GM18520 (cell line): ENCODE measurements at regions not wholly inside any gene's neighbourhood (a gene's known extent, or its start where the extent isn't known, plus 50 kb on each side); places are given as distances from the start of the nearest gene placed in this dataset.
"Not testable (repeated sequence)": the region's sequence is repeated elsewhere in the genome, so short reads cannot be mapped to it uniquely, and the experiment has no call there.

Experiments
- ATAC-seq: cut with Tn5 transposase; IDR thresholded peaks from one replicate; pipeline ENCODE4 v1.9.1; 2021; ENCODE audit not compliant: unreplicated experiment

DNA sequence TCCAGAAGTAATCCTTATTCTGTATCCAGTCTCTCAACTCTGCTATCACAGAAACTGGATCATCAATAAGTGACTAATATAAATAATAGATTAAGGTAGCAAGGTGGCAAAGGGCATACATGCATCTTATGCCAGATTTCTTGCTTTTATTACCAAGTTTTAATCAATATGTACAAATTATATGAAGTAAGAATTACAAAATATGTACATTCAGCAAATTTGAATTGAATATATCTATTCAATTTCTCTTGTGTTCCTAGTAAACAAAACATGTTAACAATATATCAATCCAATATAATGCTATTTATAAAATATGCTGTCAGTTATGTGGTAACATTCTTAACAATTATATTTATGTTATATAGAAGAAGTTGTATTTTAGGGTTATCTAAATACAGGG lies 488.7 kb upstream of the COX7C start:
- ATAC-seq = no peak

DNA sequence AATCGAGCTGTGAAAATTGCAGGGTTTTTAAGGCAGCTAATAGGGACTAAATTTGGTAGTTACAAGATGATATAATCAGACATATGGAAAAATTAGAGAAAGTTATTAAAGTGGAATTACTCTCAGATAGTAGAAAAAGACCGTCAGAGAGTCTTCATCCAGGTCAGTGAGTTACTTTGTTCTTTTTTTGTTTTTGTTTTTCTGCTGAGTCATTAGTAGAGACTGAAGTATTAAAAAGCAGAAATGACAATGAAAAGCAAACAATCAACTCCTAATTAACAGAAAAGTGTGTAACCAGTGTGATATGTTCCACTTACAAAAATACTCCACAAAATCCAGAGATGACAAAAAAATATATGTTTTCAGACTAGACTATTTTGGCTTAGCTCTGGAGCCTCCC lies 480.4 kb upstream of the COX7C start:
- ATAC-seq = no peak

DNA sequence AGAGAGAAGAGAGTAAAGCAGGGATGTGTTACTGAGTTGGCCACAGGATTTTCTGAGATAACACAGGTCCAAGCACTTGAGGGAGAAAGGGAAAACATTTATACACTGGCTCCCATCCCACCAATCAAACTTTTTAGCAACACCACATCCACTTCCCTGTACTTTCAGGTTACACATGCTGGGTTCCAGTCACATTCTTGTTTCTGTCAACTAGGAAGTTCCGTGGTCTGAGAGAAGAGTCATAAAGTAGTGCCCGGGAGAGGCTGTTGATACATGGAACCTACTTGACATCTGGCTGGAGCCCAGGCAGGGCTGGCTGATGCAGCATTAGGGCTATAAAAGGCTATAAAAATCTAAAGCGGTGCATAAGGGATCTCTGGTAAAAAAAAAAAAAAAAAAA lies 473.9 kb upstream of the COX7C start:
- ATAC-seq = no peak

DNA sequence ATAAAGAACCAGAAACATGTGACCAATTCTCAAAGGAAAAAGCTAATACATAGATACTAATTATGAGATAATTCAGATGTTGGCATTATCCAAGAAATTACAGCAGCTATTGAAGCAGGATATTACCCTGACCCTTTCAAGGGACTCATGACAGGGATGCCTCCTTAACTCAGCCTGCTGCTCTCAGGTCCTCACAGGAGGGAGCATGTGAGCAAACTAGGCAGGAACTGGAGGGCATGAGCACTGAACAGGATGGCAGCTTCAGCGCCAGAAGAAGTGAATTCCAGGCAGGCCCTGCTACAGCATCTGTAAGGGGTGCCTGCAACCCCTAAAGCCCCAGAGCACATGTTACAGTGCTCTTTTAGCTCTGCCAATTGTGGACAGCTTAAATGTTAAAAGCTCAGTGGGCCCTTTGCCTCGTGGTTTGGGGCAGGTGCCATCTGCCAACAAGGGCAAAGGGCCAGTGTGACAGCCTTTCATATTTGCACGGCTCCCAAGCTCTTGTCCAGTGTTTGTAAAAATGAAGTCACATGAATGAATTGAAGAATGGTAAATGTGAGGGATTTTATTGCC lies 464.7 kb upstream of the COX7C start:
- ATAC-seq = no peak

DNA sequence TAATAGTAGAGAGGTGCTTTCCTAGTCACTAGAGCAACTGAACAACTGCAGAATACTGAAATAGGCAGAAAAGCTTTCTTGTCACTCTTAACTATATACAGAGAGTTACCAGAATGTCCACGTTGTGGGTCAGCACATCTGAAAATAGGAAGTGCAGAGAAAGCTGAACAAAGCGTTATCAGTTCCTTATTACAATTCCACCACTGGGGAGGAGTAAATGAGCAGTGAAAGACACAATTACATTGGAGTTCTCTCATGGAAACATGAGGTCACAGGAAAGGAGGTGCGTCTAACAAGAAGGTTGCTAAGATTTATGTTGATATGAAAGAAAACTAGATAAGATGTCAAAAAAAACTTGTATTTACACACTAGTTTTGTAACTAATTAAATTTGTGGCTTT lies 461.9 kb upstream of the COX7C start:
- no peak for ATAC-seq

DNA sequence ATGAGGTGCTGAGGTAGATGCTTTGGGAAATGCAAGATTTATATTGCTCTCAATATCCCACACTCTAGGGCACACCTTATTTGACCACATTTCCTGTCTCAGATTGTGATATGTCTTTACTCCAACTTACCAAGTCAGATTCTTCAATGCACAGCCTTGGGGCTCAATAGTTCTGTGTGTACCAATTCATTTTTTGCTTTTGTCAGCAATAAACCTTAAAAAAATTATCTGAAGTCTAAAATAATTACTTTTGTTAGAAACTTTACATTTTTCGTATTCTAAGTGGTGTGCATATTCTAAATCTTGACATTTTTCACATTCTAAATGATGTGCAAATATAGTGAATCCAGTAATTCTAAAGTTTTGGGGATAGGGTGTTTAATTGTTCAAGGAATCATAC lies 447.5 kb upstream of the COX7C start:
- ATAC-seq = no peak

DNA sequence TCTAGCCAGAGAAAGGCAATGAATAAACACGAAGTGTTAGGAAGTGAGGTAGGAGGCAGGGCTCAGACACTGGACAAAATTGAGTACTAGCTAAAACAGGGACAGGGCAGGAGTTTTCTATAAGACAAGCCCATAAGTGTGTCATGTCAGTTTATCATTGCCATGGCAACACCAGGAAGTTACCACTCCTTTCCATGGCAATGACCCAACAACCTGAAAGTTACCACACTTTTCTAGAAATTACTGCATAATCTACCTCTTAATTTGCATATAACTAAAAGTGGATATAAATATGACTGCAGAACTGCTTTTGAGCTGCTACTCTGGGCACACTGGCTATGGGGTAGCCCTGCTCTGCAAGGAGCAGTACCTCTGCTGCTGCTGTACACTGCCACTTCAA lies 442.5 kb upstream of the COX7C start:
- ATAC-seq = peak; percentile 94

DNA sequence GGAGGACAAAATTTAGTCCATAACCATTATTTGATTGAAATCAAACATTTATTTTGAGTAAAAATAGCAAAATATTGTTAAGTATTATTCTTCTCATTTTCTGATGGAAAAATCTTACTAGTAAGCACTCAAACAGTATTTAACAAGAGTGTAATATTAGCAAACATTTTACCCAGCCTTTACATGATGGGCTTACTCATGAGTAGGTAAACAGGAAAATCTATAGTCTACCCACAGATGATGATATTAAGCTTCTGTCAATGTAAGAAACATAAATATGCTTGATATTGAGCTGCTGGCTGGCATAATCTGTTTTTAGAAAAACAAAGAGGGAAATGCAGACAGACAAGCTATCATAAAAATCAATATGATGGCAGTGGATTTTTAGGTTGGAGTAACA lies 418.5 kb upstream of the COX7C start:
- no peak for ATAC-seq

DNA sequence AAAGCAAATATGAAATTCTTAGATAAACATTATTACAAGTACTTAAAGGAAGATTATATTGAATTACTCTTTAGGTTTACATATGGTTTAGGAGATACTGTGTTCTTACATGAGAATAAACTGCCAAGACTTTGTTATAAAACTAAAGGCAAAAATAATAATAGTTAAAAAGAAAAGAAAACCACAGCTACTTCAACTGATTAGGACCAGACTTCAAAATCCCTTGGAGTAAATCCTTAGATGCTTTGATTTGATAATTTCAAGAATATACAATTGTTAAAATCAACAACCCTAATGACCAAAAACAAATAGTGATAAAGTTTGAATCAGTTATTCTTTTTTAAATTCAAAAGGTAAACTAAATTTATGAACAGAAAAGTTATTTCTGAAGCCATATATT lies 389.6 kb upstream of the COX7C start:
- no peak for ATAC-seq

DNA sequence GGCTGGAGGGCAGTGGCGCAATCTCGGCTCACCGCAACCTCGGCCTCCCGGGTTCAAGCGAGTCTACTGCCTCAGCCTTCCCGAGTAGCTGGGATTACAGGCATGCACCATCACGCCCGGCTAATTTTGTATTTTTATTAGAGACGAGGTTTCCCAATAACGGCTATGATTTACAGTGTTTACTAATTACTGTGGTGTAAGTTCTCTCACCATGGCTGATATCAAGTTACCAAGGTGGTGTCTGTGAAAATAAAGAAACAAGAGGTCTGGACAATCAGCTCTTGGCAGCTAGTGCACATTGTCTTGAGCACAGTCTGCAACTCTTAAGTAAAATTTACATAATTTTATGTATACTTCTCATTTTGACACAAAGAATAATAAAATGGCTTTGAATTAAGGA lies 385.5 kb upstream of the COX7C start:
- no peak for ATAC-seq

DNA sequence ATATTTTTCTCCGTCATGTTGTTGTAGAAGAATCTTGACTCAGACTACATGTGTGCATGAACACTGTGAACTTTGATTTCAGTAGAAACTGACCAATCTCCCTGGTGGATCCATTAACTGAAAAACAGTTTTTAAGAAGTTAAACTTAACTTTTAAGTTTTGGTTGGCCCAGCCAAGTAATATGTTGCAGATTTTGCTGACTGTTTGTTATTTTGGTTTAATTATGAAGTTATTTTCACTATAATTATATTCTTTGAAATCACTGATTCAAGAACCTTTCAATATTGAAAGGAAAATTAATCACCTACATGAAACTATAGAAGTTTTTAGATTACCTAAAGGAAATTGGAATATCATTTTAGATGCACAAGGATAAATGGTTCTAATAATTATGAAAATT lies 373.6 kb upstream of the COX7C start:
- no peak for ATAC-seq

DNA sequence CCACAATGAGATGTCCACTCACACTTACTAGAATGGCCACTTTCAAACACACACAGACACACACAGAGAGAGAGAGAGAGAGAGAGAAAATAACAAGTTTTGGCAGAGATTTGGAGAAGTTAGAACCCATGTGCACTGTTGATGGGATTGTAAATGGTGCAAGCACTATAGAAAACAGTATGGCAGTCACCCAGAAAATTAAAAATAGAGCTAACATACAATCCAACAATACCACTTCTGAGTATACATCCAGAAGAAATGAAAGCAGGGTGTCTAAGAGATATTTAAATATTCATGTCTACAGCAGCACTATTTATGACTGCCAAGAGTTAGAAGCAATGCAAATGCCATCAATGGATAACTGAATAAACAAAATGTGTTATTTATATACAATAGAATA lies 359.9 kb upstream of the COX7C start:
- ATAC-seq = no peak

DNA sequence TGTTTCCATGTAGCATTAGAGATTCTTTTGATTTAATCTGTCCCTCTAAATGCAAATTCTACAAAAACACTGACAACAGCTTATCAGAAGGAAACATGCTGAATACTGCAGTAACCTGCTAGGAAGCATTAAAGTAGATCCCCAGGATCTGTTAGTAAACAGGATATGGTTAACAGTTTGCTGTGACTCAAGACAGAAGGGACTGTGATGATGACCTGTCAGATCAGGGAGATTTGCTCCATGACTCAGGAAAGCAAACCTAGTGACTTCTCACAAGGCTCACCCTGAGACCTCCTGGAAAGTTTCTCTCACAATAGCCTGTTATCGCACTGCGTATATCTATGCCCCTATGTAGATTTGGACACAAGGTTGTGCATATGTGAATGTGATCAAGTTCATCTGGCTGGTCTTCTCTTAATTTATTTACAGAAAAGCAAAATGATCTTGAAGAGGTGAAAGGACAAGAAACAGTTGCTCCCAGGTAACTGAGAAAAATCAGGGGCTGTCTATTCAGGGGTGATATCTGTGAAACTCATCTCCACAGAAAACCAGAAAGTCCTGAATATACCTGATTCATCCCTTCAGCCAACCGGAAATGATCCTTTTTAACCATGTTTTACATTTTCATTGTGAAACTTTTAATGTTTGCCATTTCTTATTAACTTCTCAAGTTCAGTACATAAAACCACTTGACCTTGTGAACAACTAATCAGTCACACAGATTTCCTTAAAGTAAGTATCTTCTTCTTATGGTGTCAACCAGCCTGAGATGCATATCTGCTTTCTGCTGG lies 333.1 kb upstream of the COX7C start:
- not testable (repeated sequence) for ATAC-seq

DNA sequence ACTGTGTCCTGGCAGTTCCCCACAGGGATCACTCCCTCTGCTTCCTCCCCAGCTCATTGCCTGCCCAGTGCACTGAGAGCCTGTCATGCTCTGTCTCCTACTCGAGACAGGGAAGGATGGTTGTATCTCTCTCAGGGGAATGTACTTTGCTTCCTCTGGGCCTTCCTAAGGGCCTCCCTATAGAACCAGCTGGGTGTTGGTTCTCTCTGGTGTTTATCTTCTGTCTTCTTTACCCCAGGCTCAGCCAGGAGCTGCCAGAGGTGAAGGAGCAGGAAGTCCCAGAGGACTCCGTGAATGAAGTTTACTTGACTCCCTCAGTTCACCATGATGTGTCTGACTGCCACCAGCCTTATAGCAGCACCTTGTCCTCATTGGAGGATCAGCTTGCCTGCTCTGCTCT lies 330.3 kb upstream of the COX7C start:
- ATAC-seq = not testable (repeated sequence)

DNA sequence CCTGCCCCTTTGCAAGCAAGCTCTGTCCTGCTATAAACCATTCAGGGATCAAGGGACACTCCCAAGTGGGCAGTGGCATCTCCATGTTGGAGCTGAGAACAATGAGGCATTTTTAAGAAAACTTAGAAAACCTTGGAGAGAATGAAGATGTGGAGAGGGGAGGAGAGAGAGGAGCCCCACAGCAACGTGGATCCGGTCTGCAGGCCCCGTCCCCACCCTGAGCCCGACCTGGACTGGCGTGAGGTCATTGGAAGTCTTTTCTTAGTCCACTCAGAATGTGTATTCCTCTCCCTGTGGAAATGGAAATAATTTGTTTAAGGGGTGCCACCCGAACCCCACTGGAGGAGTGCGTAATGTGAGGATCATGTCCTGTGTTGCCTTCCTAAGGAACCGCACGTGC lies 328.0 kb upstream of the COX7C start:
- ATAC-seq = not testable (repeated sequence)

DNA sequence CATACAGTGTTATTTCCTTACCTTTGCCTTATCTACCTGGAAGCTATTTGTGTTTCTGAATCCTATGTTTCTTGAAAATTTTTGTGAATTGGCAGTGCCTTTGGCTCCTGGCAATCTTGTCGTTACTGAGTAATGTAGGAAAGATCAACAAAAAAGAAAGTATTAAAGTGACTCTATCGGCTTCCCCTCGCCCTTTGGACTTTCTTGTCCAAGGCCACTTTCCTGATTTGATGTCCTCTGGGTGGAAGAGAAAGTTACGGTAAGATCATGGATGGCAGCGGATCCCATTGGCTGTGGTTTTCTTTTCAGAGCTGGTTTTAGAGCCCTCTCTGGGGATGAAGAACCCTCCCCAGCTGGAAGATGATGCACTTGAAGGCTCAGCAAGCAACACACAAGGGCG lies 324.9 kb upstream of the COX7C start:
- ATAC-seq = not testable (repeated sequence)

DNA sequence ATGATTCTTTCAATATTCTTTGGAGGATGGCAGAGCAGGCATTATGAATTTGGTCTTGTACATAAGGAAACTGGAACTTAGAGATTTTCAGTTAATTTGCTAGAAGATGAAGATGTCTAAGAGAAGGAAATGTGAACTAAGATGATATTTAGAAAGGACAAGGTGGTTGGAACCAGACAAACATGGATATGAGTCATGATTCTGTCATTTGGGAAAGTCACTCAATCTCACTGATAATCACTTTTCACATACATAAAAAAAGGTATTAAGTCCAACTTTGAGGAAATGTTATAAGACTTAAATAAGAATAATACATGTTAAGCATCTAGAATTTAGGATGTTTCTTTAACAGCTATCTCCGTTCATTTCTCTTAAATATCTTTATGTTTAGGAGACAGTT lies 315.1 kb upstream of the COX7C start:
- not testable (repeated sequence) for ATAC-seq

DNA sequence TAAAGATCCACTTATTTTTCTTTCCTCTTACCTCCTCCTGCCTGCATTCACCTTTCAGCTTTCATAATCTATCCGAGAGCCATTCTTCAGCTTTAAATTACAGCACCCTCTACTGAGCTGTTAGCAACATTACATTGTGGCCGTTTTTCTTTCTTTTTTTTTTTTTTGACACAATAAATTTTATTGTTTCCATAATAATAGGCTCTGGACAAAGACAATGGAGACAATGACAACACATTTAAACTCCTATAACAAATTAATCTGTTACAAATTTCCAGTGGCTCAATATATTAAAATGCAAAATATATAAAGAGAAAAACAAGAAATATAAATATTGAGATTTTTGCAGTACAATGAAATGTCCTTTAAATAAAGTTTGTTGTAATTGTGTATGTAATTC lies 312.7 kb upstream of the COX7C start:
- peak; percentile 58 for ATAC-seq

DNA sequence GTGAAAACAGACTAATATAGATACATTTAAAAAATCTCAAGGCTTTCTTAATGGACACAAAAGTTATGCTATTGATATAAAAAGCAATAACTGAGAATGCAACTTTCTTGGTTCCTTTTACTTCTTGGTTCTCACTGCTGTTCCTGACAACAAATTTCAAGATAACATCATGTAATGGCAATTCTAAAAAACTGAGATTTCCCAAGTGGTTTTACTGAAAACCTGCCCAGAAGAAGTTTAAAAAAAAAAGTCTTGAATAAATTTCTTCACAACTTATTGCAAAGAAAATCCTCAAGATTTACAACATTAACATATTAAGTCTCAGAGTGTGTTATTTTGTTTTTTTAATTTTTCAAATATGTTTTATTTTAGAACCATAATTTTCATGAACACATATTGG lies 302.8 kb upstream of the COX7C start:
- no peak for ATAC-seq

DNA sequence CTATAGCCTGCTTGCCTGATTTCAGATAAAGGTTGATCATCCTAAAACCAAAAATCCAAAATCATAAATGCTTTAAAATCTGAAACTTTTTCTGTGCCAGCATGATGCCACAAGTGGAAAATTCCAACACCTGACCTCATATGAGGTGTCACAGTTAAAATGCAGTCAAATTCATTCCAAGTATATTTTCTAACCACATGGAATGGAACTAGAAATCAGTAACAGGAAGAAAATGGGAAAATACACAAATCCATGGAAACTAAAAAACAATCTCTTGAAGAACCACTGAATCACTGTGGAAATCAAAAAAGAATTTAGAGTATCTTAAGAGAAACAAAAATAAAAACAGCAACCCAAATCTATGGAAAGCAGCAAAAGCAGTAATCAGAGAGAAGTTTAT lies 297.5 kb upstream of the COX7C start:
- ATAC-seq = no peak

DNA sequence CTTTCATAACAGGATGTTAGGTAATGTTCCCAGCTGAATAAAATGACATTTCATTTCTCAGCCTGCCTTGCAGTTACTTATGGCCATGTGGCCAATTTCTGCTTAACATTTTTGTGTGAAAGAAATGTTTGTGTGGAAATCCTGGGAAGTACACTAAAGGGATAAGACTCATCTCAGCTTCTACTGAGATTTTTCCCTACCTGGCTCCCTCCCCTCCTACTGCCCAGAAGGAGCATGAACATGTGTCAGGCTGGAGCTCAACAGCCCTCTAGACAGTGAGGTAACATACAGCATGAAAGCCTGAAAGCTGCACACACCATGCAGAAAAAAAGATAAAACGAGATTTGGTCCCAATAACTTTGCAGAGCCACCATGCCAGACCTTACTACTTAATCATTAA lies 288.4 kb upstream of the COX7C start:
- ATAC-seq = no peak

DNA sequence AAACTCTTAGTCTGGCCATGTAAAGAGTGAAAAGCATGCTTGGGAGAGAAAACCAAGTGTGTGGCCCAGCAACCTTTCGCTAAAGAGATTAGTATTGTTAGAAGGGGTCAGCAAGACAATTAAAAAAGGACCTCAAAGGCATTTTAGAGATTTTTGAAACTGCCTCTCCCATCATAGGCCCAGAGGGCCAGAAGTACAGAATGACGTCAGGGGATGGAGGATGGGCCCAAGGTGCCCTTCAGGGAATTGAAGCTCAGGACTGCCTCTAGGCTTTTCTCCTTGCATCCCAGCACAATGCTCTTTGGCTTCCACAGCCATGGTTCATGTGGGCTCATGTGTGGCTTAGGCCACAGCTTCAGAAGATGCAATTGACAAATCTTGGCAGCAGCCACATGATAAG lies 287.0 kb upstream of the COX7C start:
- ATAC-seq = no peak

DNA sequence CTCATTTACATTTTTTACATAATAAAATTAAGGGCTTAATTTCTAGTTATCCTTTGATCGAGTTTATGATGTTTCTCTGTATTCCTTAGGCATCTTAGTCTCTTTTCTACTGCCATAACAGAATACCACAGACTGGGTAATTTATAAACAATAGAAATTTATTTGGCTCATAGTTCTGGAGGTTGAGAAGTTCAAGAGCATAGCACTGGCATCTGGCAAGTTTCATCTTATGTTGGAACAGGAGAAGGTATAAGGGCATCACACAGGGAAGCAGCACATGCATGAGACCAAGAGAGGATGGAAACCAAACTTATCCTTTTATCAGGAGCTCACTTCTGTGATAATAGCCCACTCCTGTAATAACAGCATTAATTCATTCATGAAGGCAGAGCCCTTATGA lies 284.9 kb upstream of the COX7C start:
- ATAC-seq = no peak
